A673 (cell line): ENCODE measurements at regions not wholly inside any gene's neighbourhood (a gene's known extent, or its start where the extent isn't known, plus 50 kb on each side); places are given as distances from the start of the nearest gene placed in this dataset.

Experiments
- BruUV-seq: library from RNA; stranded (reverse); fragments of 400-500 nt; replicated peaks from 2 replicates; lab custom pipeline; 2021; lab: Mats Ljungman, UMichigan
- CTCF ChIA-PET: fragments of 300-600 bp; sonication (Branson Sonifier 250); formaldehyde crosslinking; loops from one replicate; lab custom pipeline; 2022; ENCODE audit warnings: antibody characterized with exemption; lab: Charles Lee
- POLR2A ChIA-PET: fragments of 300-600 bp; sonication (Branson Sonifier 250); formaldehyde crosslinking; loops from one replicate; lab custom pipeline; 2022; ENCODE audit warnings: antibody characterized with exemption; ENCODE audit not compliant: low non-redundant PET; lab: Charles Lee
- DNase-seq: peaks from one replicate; pipeline ENCODE4 v3.0.0-alpha.2; 2015; ENCODE audit warnings: low spot score
- H3K27ac ChIP-seq: fragments of 200-600 bp; sonication (generic); 2 replicates; pipeline ENCODE4 v1.5.1; 2016; ENCODE audit warnings: mixed run types, low read depth, mild to moderate bottlenecking, mixed read lengths, antibody characterized with exemption, low read length; ENCODE audit not compliant: poor library complexity, severe bottlenecking
- H3K27me3 ChIP-seq: fragments of 200-600 bp; sonication (generic); replicated peaks from 2 replicates; pipeline ENCODE4 v1.6.1; 2017; ENCODE audit warnings: mixed run types, low read depth, mild to moderate bottlenecking, mixed read lengths, antibody characterized with exemption, low read length; ENCODE audit not compliant: insufficient read depth, poor library complexity
- H3K36me3 ChIP-seq: fragments of 200-600 bp; sonication (generic); 2 replicates; pipeline ENCODE4 v1.6.1; 2016; ENCODE audit warnings: mixed run types, mild to moderate bottlenecking, mixed read lengths, antibody characterized with exemption, low read length; ENCODE audit not compliant: insufficient read depth, poor library complexity, severe bottlenecking
- H3K4me1 ChIP-seq: fragments of 200-600 bp; sonication (generic); 2 replicates; pipeline ENCODE4 v1.6.1; 2017; ENCODE audit warnings: mixed run types, mild to moderate bottlenecking, mixed read lengths, antibody characterized with exemption, low read length; ENCODE audit not compliant: insufficient read depth, poor library complexity, severe bottlenecking
- H3K4me3 ChIP-seq: fragments of 200-600 bp; sonication (generic); 2 replicates; pipeline ENCODE4 v1.5.1; 2016; ENCODE audit warnings: low read depth, mixed run types, mild to moderate bottlenecking, mixed read lengths, low read length; ENCODE audit not compliant: poor library complexity, severe bottlenecking
- H3K9me3 ChIP-seq: fragments of 200-600 bp; sonication (generic); 2 replicates; pipeline ENCODE4 v1.6.1; 2016; ENCODE audit warnings: mixed run types, low read depth, mild to moderate bottlenecking, mixed read lengths, antibody characterized with exemption, low read length; ENCODE audit not compliant: poor library complexity, severe bottlenecking
- CTCF ChIP-seq: fragments of 300-800, 200-600 bp; sonication (generic); conservative IDR thresholded peaks from 2 replicates; pipeline ENCODE4 v1.5.1; 2017; ENCODE audit warnings: low read depth, mild to moderate bottlenecking, antibody characterized with exemption, low read length, moderate library complexity, mixed read lengths
- EZH2 ChIP-seq: fragments of 200-600 bp; sonication (generic); IDR thresholded peaks from 2 replicates; pipeline ENCODE4 v1.6.1; 2017; ENCODE audit warnings: borderline replicate concordance, low read depth, mild to moderate bottlenecking, mixed read lengths, antibody characterized with exemption, low read length; ENCODE audit not compliant: poor library complexity, severe bottlenecking
- intact Hi-C: fragments of 100-400 bp; cut with micrococcal nuclease; formaldehyde crosslinking; loops from one replicate; pipeline ENCODE4 v1.10.0; 2022; ENCODE audit not compliant: unreplicated experiment

- Histone ChIP-seq H3K27ac (no peak overlapping the region), H3K4me3 (no peak overlapping the region), H3K4me1 (no peaks in the 10 kb centered on the region), H3K9me3 (no peaks in the 10 kb centered on the region), H3K27me3 (peaks cover 23% of the 10 kb centered on the region), H3K36me3 (no peaks in the 10 kb centered on the region)
- TF ChIP-seq EZH2: no peak
- TF ChIP-seq CTCF: no peak
- intact Hi-C loops: no loop called here
- POLR2A ChIA-PET: no interaction called here
- DNase-seq: no peak
- CTCF ChIA-PET: no interaction called here
- no TSS peak for BruUV-seq
These were observed 546.0 kb upstream of the PSMD7 start for GRCh38 chr16:73750639-73751038.

GRCh38 chr16:73747328-73747727 lies 549.3 kb upstream of the PSMD7 start:
- no TSS peak for BruUV-seq
- Histone ChIP-seq H3K27ac (no peak overlapping the region), H3K9me3 (no peaks in the 10 kb centered on the region), H3K4me3 (no peak overlapping the region), H3K27me3 (peaks cover 6% of the 10 kb centered on the region), H3K36me3 (no peaks in the 10 kb centered on the region), H3K4me1 (no peaks in the 10 kb centered on the region)
- intact Hi-C loops: no loop called here
- POLR2A ChIA-PET: no interaction called here
- no peak for TF ChIP-seq CTCF
- TF ChIP-seq EZH2: no peak
- CTCF ChIA-PET: no interaction called here
- DNase-seq: no peak

DNA sequence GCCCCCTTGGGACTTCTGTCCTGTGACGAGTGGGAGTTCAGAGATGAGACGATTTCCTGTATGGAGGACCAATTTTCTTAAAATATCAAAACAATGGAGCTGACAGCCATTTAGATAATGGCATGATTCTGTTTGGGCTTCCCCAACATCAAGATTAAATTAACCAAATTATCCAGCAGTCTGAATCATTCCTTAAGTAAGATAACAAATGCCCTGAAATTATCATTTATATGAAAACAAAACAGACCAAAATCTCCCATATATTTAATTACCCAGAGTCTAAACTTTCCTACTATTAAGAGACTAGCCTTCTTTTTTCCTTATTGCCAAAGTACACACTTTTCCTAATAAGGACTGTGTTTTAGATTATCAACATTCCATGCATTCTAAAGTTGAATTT lies 550.1 kb upstream of the PSMD7 start:
- DNase-seq: no peak
- Histone ChIP-seq H3K27me3 (peaks cover 6% of the 10 kb centered on the region), H3K27ac (no peak overlapping the region), H3K4me3 (no peak overlapping the region), H3K36me3 (no peaks in the 10 kb centered on the region), H3K9me3 (no peaks in the 10 kb centered on the region), H3K4me1 (no peaks in the 10 kb centered on the region)
- ChIA-PET POLR2A (no interaction called here), CTCF (no interaction called here)
- intact Hi-C loops: no loop called here
- BruUV-seq: no TSS peak
- TF ChIP-seq EZH2: no peak
- TF ChIP-seq CTCF: no peak
